ENCODE measurements at regions not wholly inside any gene's neighbourhood (a gene's known extent, or its start where the extent isn't known, plus 50 kb on each side); places are given as distances from the start of the nearest gene placed in this dataset.

- TF ChIP-seq EZH2phosphoT487 (IDR thresholded peaks at IDR 0.05; ENCODE audit: insufficient read depth, low read depth), result no peak
- TF ChIP-seq EZH2 (IDR thresholded peaks at IDR 0.05; ENCODE audit: insufficient read depth, poor library complexity, severe bottlenecking), result no peak
- H3K36me3 ChIP-seq (ENCODE audit: low read depth), result no peaks in the 10 kb centered on the region
- H3K27ac ChIP-seq, result no peak overlapping the region
- H3K4me2 ChIP-seq (ENCODE audit: unreplicated experiment), result no peak overlapping the region
- no peak overlapping the region for H2AFZ ChIP-seq
- no peaks in the 10 kb centered on the region for H3F3A ChIP-seq (ENCODE audit: insufficient read depth)
- 4 to 12% methylated on average over 2 of the region's 2 CpGs for WGBS, 2 experiments (ENCODE audit: low coverage in 1 of 2, low lambda C conversion rate in 2 of 2, missing lambda C conversion rate in 2 of 2)
- H3K9me2 ChIP-seq (ENCODE audit: insufficient read depth), result no peaks in the 10 kb centered on the region; the same call in 1 of the 2 replicates
- no peaks in the 10 kb centered on the region for H4K20me1 ChIP-seq (ENCODE audit: insufficient read depth)
- H3K4me1 ChIP-seq (ENCODE audit: insufficient read depth), result peaks cover 6% of the 10 kb centered on the region; the same call in 1 of the 2 replicates
- in situ Hi-C loops (cut with MboI), result no loop called here
- no peak overlapping the region for H3K9ac ChIP-seq
- H3K9me3 ChIP-seq (ENCODE audit: low read depth), result no peaks in the 10 kb centered on the region
- no peaks in the 10 kb centered on the region for H3K27me3 ChIP-seq (replicated peaks; ENCODE audit: insufficient read depth)
- no peak overlapping the region for H3K4me3 ChIP-seq
- no peaks in the 10 kb centered on the region for H3K79me2 ChIP-seq (ENCODE audit: insufficient read depth)
- DNase-seq, result peak; percentile 18
Observed at GRCh38 chr2:168392024-168392423, 64.0 kb upstream of the CERS6 start.

- no peak for DNase-seq
- Histone ChIP-seq H3K27me3 (replicated peaks; ENCODE audit: insufficient read depth) (no peaks in the 10 kb centered on the region), H2AFZ (no peak overlapping the region), H3K27ac (no peak overlapping the region), H3K4me2 (ENCODE audit: unreplicated experiment) (no peak overlapping the region), H3F3A (ENCODE audit: insufficient read depth) (no peaks in the 10 kb centered on the region), H3K9me2 (ENCODE audit: insufficient read depth) (no peaks in the 10 kb centered on the region; the same call in 1 of the 2 replicates), H3K9ac (no peak overlapping the region), H3K79me2 (ENCODE audit: insufficient read depth) (no peaks in the 10 kb centered on the region), H3K36me3 (ENCODE audit: low read depth) (no peaks in the 10 kb centered on the region), H3K4me1 (ENCODE audit: insufficient read depth) (peaks cover 6% of the 10 kb centered on the region; the same call in 1 of the 2 replicates), H4K20me1 (ENCODE audit: insufficient read depth) (no peaks in the 10 kb centered on the region), H3K4me3 (no peak overlapping the region), H3K9me3 (ENCODE audit: low read depth) (no peaks in the 10 kb centered on the region)
- in situ Hi-C loops (cut with MboI), result no loop called here
- no peak for TF ChIP-seq EZH2 (IDR thresholded peaks at IDR 0.05; ENCODE audit: insufficient read depth, poor library complexity, severe bottlenecking)
- 74 to 84% methylated on average over 4 of the region's 4 CpGs for WGBS, 2 experiments (ENCODE audit: low coverage in 1 of 2, low lambda C conversion rate in 2 of 2, missing lambda C conversion rate in 2 of 2)
Observed at GRCh38 chr2:168392797-168393196, 63.3 kb upstream of the CERS6 start.

- H3K27ac ChIP-seq, result no peak overlapping the region
- no peak overlapping the region for H3K4me2 ChIP-seq (ENCODE audit: unreplicated experiment)
- H4K20me1 ChIP-seq (ENCODE audit: insufficient read depth), result no peaks in the 10 kb centered on the region
- no peak overlapping the region for H3K4me3 ChIP-seq
- H3K79me2 ChIP-seq (ENCODE audit: insufficient read depth), result no peaks in the 10 kb centered on the region
- H2AFZ ChIP-seq, result no peak overlapping the region
- H3K9ac ChIP-seq, result no peak overlapping the region
- in situ Hi-C loops (cut with MboI), result no loop called here
- no peaks in the 10 kb centered on the region for H3K36me3 ChIP-seq (ENCODE audit: low read depth)
- H3K4me1 ChIP-seq (ENCODE audit: insufficient read depth), result peaks cover 6% of the 10 kb centered on the region; the same call in 1 of the 2 replicates
- H3K9me2 ChIP-seq (ENCODE audit: insufficient read depth), result no peaks in the 10 kb centered on the region; the same call in 1 of the 2 replicates
- no peaks in the 10 kb centered on the region for H3K27me3 ChIP-seq (replicated peaks; ENCODE audit: insufficient read depth)
- no peak for TF ChIP-seq EZH2phosphoT487 (IDR thresholded peaks at IDR 0.05; ENCODE audit: insufficient read depth, low read depth)
- TF ChIP-seq EZH2 (IDR thresholded peaks at IDR 0.05; ENCODE audit: insufficient read depth, poor library complexity, severe bottlenecking), result no peak
- no peak for DNase-seq
- H3F3A ChIP-seq (ENCODE audit: insufficient read depth), result no peaks in the 10 kb centered on the region
- no peaks in the 10 kb centered on the region for H3K9me3 ChIP-seq (ENCODE audit: low read depth)
Observed at GRCh38 chr2:168394262-168394661, 61.8 kb upstream of the CERS6 start.

- Histone ChIP-seq H3K4me1 (ENCODE audit: insufficient read depth) (peaks cover 6% of the 10 kb centered on the region; the same call in 1 of the 2 replicates), H3K9ac (no peak overlapping the region), H2AFZ (no peak overlapping the region), H3K27ac (no peak overlapping the region), H4K20me1 (ENCODE audit: insufficient read depth) (no peaks in the 10 kb centered on the region), H3K4me3 (no peak overlapping the region), H3K9me2 (ENCODE audit: insufficient read depth) (no peaks in the 10 kb centered on the region; the same call in 1 of the 2 replicates), H3K9me3 (ENCODE audit: low read depth) (no peaks in the 10 kb centered on the region), H3K36me3 (ENCODE audit: low read depth) (no peaks in the 10 kb centered on the region), H3F3A (ENCODE audit: insufficient read depth) (no peaks in the 10 kb centered on the region), H3K27me3 (replicated peaks; ENCODE audit: insufficient read depth) (no peaks in the 10 kb centered on the region), H3K79me2 (ENCODE audit: insufficient read depth) (no peaks in the 10 kb centered on the region), H3K4me2 (ENCODE audit: unreplicated experiment) (peak overlapping the region; percentile 4)
- DNase-seq, result peak; percentile 45
- in situ Hi-C loops (cut with MboI), result no loop called here
- TF ChIP-seq EZH2phosphoT487 (IDR thresholded peaks at IDR 0.05; ENCODE audit: insufficient read depth, low read depth), result no peak
- no peak for TF ChIP-seq EZH2 (IDR thresholded peaks at IDR 0.05; ENCODE audit: insufficient read depth, poor library complexity, severe bottlenecking)
- 28 to 29% methylated on average over 2 of the region's 2 CpGs for WGBS, 2 experiments (ENCODE audit: low coverage in 1 of 2, low lambda C conversion rate in 2 of 2, missing lambda C conversion rate in 2 of 2)
Observed at GRCh38 chr2:168396131-168396530, 59.9 kb upstream of the CERS6 start.

- H3K79me2 ChIP-seq (ENCODE audit: insufficient read depth), result no peaks in the 10 kb centered on the region
- H3K27me3 ChIP-seq (replicated peaks; ENCODE audit: insufficient read depth), result no peaks in the 10 kb centered on the region
- no peak overlapping the region for H2AFZ ChIP-seq
- H3K9me3 ChIP-seq (ENCODE audit: low read depth), result no peaks in the 10 kb centered on the region
- H3K36me3 ChIP-seq (ENCODE audit: low read depth), result no peaks in the 10 kb centered on the region
- WGBS, 2 experiments (ENCODE audit: low coverage in 1 of 2, low lambda C conversion rate in 2 of 2, missing lambda C conversion rate in 2 of 2), result 32 to 37% methylated on average over 2 of the region's 2 CpGs
- H3K27ac ChIP-seq, result no peak overlapping the region
- peaks cover 6% of the 10 kb centered on the region; the same call in 1 of the 2 replicates for H3K4me1 ChIP-seq (ENCODE audit: insufficient read depth)
- no peak overlapping the region for H3K4me2 ChIP-seq (ENCODE audit: unreplicated experiment)
- H3K9me2 ChIP-seq (ENCODE audit: insufficient read depth), result no peaks in the 10 kb centered on the region; the same call in 1 of the 2 replicates
- no peaks in the 10 kb centered on the region for H4K20me1 ChIP-seq (ENCODE audit: insufficient read depth)
- in situ Hi-C loops (cut with MboI), result no loop called here
- TF ChIP-seq EZH2phosphoT487 (IDR thresholded peaks at IDR 0.05; ENCODE audit: insufficient read depth, low read depth), result no peak
- TF ChIP-seq EZH2 (IDR thresholded peaks at IDR 0.05; ENCODE audit: insufficient read depth, poor library complexity, severe bottlenecking), result no peak
- no peaks in the 10 kb centered on the region for H3F3A ChIP-seq (ENCODE audit: insufficient read depth)
- DNase-seq, result peak; percentile 17
- no peak overlapping the region for H3K4me3 ChIP-seq
- H3K9ac ChIP-seq, result no peak overlapping the region
Observed at GRCh38 chr2:168397629-168398028, 58.4 kb upstream of the CERS6 start.
